ENCODE measurements at regions not wholly inside any gene's neighbourhood (a gene's known extent, or its start where the extent isn't known, plus 50 kb on each side); places are given as distances from the start of the nearest gene placed in this dataset.
A peak's percentile ranks its signal among the peaks of the same experiment; 100 is the strongest.

DNA sequence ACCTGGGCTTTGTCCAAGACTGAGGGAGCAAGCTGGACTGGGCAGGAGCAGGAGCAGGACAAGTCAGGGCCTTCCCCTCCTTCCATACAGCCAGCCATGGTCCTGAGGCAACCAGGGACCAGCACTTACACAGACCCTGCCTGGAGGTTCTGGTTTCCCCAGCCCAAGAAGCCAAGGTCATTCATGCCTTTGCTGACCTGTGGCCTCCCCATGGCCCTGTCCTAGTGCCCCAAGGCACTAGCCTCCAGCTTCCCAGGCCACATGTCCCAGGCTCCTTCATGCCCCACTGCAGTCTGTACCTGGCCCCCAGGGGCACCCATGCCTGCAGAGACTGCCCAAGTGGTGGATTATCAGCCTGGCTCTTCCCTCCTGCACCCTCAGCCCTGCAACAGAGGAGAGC is 243.9 kb downstream of the TOMM20 start:
- Histone ChIP-seq H3F3A (ENCODE audit: low read depth) (no peaks in the 10 kb centered on the region), H3K4me2 (no peak overlapping the region), H3K27me3 (no peaks in the 10 kb centered on the region), H2AFZ (replicated peaks) (no peak overlapping the region), H3K27ac (no peak overlapping the region), H3K4me3 (no peak overlapping the region), H3K9ac (no peak overlapping the region), H3K4me1 (no peaks in the 10 kb centered on the region), H3K36me3 (no peaks in the 10 kb centered on the region), H3K9me3 (ENCODE audit: low read depth) (no peaks in the 10 kb centered on the region), H3K79me2 (ENCODE audit: low read depth) (no peaks in the 10 kb centered on the region), H4K20me1 (ENCODE audit: low read depth) (no peaks in the 10 kb centered on the region)
- H3K27ac Mint-ChIP-seq: no peak overlapping the region
- DNase-seq (ENCODE audit: low spot score): no peak
- no peaks in the 10 kb centered on the region for H3K36me3 Mint-ChIP-seq
- TF ChIP-seq, protein P1, sequence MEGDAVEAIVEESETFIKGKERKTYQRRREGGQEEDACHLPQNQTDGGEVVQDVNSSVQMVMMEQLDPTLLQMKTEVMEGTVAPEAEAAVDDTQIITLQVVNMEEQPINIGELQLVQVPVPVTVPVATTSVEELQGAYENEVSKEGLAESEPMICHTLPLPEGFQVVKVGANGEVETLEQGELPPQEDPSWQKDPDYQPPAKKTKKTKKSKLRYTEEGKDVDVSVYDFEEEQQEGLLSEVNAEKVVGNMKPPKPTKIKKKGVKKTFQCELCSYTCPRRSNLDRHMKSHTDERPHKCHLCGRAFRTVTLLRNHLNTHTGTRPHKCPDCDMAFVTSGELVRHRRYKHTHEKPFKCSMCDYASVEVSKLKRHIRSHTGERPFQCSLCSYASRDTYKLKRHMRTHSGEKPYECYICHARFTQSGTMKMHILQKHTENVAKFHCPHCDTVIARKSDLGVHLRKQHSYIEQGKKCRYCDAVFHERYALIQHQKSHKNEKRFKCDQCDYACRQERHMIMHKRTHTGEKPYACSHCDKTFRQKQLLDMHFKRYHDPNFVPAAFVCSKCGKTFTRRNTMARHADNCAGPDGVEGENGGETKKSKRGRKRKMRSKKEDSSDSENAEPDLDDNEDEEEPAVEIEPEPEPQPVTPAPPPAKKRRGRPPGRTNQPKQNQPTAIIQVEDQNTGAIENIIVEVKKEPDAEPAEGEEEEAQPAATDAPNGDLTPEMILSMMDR (IDR thresholded peaks at IDR 0.05): no peak
- TF ChIP-seq EZH2phosphoT487 (IDR thresholded peaks at IDR 0.05) (no peak), EZH2 (IDR thresholded peaks at IDR 0.05) (no peak)
- H3K9me3 Mint-ChIP-seq: peaks cover 4% of the 10 kb centered on the region
- peaks cover 24% of the 10 kb centered on the region for H3K4me1 Mint-ChIP-seq
- no peak overlapping the region for H3K4me3 Mint-ChIP-seq
- peaks cover 16% of the 10 kb centered on the region for H3K27me3 Mint-ChIP-seq (ENCODE audit: insufficient read depth, low read depth)

DNA sequence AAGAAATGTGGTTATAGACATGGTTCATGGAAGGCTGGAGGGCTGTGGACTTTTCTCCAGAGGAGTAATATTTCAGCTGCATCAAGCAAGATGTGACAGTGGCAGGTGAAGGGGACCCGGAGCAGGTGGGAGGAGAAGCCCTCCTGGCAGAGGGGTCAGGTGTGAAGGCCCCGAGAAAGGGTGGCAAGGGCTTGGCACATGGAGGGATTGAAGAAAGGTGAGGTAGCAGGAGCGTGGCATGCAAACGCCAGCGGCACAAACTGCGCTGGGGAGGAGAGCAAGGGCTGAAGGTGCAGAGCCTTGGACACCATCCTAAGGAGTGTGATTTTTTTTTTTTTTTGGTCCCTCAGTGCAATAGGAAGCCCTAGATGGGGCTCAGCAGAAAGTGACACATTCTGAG is 244.6 kb downstream of the TOMM20 start:
- no peak overlapping the region for H2AFZ ChIP-seq (replicated peaks)
- H3K9me3 ChIP-seq (ENCODE audit: low read depth): no peaks in the 10 kb centered on the region
- no peak for DNase-seq (ENCODE audit: low spot score)
- no peak overlapping the region for H3K27ac ChIP-seq
- Mint-ChIP-seq H3K27me3 (ENCODE audit: insufficient read depth, low read depth) (peaks cover 16% of the 10 kb centered on the region), H3K4me1 (peaks cover 27% of the 10 kb centered on the region), H3K4me3 (no peak overlapping the region), H3K27ac (peak overlapping the region; percentile 57), H3K9me3 (peaks cover 4% of the 10 kb centered on the region), H3K36me3 (no peaks in the 10 kb centered on the region)
- H3K9ac ChIP-seq: no peak overlapping the region
- no peaks in the 10 kb centered on the region for H3K36me3 ChIP-seq
- no peaks in the 10 kb centered on the region for H3K4me1 ChIP-seq
- H4K20me1 ChIP-seq (ENCODE audit: low read depth): no peaks in the 10 kb centered on the region
- H3K4me3 ChIP-seq: no peak overlapping the region
- H3F3A ChIP-seq (ENCODE audit: low read depth): no peaks in the 10 kb centered on the region
- no peak overlapping the region for H3K4me2 ChIP-seq
- no peaks in the 10 kb centered on the region for H3K27me3 ChIP-seq
- TF ChIP-seq, protein P1 (IDR thresholded peaks at IDR 0.05): no peak
- TF ChIP-seq EZH2phosphoT487 (IDR thresholded peaks at IDR 0.05): no peak
- TF ChIP-seq EZH2 (IDR thresholded peaks at IDR 0.05): no peak
- no peaks in the 10 kb centered on the region for H3K79me2 ChIP-seq (ENCODE audit: low read depth)

DNA sequence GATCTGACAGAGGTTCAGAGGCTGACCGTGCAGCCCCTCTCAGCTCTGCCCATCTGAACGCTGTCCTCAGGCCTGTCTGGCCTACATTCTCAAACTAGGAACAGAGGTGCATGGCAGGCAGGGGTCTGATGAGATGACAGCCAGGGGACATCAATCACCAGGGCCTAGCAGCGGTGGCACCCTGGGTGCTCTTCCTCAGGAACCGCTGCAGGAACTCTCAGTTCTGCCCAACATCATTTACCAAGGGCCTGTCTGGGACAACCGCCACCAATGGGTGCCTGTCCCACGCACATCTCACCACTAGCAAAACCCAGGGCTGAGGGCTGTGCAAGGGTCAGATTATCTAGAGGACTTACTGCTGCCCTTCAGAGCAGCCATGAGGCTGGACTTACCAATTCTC is 245.7 kb downstream of the TOMM20 start:
- Mint-ChIP-seq H3K4me3 (no peak overlapping the region), H3K4me1 (peaks cover 26% of the 10 kb centered on the region), H3K9me3 (no peaks in the 10 kb centered on the region), H3K27ac (no peak overlapping the region), H3K36me3 (no peaks in the 10 kb centered on the region), H3K27me3 (ENCODE audit: insufficient read depth, low read depth) (peaks cover 17% of the 10 kb centered on the region)
- H3K9ac ChIP-seq: no peak overlapping the region
- H3K9me3 ChIP-seq (ENCODE audit: low read depth): no peaks in the 10 kb centered on the region
- H3K4me1 ChIP-seq: no peaks in the 10 kb centered on the region
- H4K20me1 ChIP-seq (ENCODE audit: low read depth): no peaks in the 10 kb centered on the region
- H3K4me3 ChIP-seq: no peak overlapping the region
- H3K79me2 ChIP-seq (ENCODE audit: low read depth): no peaks in the 10 kb centered on the region
- no peak overlapping the region for H3K27ac ChIP-seq
- H3K36me3 ChIP-seq: no peaks in the 10 kb centered on the region
- H3F3A ChIP-seq (ENCODE audit: low read depth): no peaks in the 10 kb centered on the region
- TF ChIP-seq, protein P1 (IDR thresholded peaks at IDR 0.05): no peak
- TF ChIP-seq EZH2 (IDR thresholded peaks at IDR 0.05): no peak
- TF ChIP-seq EZH2phosphoT487 (IDR thresholded peaks at IDR 0.05): no peak
- H3K27me3 ChIP-seq: no peaks in the 10 kb centered on the region
- no peak overlapping the region for H3K4me2 ChIP-seq
- no peak for DNase-seq (ENCODE audit: low spot score)
- no peak overlapping the region for H2AFZ ChIP-seq (replicated peaks)

All from neural progenitor cell (in vitro differentiated cells).